ENCODE measurements at regions not wholly inside any gene's neighbourhood (a gene's known extent, or its start where the extent isn't known, plus 50 kb on each side); places are given as distances from the start of the nearest gene placed in this dataset.
"Not testable (repeated sequence)": the region's sequence is repeated elsewhere in the genome, so short reads cannot be mapped to it uniquely, and the experiment has no call there.

DNA sequence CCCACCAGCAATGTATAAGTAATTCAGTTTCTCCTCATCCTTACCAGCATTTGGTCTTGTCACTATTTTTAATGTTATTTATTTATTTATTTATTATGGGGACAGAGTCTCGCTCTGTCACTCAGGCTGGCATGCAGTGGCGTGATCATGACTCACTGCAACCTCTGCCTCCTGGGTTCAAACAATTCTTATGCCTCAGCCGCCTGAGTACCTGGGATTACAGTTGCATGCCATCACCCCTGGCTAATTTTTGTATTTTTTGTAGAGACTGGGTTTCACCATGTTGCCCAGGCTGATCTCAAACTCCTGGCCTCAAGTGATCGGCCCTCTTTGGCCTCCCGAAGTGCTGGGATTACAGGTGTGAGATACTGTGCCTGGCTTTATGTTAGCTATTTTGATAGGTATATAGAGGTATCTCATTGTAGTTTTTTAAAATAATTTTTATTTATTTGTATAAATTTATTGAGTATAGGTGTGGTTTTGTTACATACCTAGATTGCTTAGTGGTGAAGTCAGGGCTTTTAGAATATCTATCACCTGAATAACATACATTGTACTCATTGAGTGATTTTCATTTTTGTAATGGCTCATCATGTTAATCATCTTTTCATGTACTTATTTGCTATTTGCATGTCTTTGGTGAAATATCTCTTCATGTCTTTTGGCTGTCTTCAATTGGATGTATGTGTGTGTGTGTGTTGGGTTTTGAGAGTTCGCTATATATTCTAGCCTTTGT is 53.3 kb downstream of the TANC2 start:
- DNase-seq: no peak

DNA sequence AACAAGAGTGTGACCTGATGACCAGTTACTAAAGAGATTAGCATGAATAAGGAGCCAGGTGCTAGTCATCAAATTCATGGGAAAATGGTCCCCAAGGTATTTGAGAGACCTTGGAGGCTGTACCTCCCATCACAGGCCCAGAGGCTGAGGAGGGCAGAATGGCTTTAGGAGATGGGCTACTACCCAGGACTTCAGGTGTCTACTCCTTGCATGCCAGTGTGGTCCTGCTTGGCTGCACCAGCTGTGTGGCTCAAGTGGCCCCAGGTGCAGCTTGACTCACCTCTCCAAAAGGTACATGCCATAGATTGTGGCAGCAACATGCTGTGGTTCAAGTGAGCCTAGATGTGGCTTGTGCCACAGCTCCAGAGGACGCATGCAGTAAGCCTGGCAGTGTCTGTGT is 56.5 kb downstream of the TANC2 start:
- no peak for DNase-seq

DNA sequence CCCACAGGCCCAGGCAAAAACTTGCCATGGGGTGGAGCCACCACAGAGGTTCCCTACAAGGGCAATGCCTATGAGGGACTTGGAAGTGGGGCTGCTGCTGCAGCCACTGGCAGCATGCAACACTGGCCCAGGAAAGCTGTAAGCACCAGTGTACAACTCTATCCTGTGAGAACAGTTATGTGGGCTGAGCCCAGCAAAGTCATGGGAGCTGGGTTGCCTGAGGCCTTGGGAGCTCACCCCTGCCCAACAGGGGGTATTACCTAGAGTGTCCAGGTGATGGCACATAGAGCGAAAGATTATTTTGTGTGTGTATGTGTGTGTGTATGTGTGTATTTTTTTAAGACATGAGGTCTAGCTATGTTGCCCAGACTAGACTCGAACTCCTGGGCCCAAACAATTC is 57.0 kb downstream of the TANC2 start:
- no peak for DNase-seq

DNA sequence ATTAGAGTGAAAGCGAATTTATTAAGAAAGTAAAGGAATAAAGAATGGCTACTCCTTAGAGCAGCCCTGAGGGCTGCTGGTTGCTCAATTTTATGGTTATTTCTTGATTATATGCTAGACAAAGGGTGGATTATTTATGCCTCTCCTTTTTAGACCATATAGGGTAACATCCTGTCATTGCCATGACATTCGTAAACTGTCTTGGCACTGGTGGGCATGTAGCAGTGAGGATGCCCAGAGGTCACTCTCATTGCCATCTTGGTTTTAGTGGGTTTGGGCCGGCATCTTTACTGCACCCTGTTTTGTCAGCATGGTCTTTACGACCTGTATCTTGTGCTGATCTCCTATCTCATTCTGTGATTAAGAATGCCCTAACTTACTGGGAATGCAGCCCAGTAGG is 58.2 kb downstream of the TANC2 start:
- no peak for DNase-seq

DNA sequence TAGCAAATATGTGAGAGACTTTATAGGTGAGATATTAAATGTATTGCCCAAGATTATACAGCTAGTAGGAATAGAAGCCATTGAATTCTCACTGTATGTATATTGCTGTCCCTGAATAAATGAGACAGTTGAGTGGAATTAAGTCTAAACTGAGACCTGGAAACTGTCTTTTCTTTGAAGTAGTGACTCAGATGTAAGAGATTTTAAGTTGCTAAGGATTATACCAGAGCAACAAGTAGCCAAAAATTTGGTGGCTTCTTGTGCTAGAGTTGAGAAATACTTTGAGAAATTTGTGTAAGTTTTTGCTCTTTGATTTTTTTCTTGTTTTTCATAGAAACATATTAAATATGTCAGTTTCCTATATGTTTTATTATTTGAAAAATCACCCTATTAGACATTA is 58.7 kb downstream of the TANC2 start:
- no peak for DNase-seq

DNA sequence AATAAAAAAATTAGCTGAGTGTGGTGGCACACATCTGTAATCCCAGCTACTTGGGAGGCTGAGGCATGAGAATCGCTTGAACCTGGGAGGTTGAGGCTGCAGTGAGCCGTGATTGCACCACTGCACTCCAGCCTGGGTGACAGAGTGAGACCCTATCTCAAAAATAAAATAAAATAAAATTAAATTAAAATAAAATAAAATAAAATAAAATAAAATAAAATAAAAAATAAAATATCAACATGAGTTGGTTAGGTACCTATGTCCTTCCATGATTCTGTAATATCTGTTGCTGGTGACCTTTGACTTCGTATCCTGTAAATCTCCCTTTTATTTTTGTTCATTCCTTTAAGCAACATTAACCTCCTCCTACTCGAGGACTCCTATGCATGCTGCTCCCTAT is 59.6 kb downstream of the TANC2 start:
- DNase-seq: not testable (repeated sequence)

DNA sequence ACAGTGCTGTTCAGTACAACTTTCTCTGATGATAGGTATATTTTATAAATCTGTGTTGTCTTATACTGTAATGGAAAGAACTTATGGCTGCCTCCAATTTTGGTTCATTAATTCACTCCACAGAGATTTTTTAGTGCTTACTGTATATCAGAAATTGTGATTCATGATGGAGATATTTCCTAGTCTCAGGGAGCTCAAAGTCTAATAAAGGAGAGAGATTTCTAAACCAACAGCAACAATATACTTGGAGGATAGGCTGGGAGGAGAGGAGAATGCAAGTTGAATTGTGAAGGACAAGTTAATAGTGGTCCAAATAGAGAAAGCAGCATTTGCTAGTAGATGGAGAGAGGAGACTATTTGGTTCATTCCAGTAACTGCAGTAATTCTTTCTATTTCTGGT is 63.5 kb downstream of the TANC2 start:
- DNase-seq: no peak

DNA sequence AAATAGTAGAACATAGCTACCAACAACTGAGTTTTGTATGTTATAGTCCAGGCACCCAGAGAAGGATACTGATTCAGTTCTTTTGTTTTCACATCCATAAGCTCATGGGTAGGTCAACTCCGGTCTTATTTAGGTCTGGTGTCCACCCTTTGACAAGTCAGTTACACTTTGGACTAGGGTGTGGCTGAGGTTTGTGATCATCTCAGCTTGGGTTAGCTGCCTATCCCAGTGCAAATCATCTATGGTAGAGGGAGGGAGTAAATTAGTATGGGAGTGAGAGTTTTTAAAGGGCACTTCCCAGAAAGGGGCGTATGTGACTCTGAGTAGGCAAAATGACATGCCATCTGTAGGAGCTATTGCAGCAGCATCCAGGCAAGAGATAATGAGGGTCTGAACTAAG is 66.1 kb downstream of the TANC2 start:
- no peak for DNase-seq

DNA sequence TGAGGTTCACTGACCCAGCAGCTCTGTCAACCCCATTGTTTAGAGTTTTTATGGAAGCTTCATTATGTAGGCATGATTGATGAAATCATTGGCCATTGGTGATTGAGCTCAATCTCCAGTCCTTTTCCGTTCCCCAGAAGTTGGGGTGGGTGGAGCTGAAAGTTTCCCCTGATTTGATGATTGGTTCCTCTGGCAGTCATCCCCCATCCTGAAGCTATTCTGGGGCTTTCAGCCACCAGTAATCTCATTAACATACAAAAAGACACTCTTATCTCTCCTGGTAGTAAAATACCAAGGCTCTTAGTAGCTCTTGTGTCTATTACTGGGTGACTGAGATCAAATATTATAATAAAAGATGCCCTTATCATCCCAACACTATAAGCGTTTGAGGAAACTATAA is 67.1 kb downstream of the TANC2 start:
- DNase-seq: no peak

DNA sequence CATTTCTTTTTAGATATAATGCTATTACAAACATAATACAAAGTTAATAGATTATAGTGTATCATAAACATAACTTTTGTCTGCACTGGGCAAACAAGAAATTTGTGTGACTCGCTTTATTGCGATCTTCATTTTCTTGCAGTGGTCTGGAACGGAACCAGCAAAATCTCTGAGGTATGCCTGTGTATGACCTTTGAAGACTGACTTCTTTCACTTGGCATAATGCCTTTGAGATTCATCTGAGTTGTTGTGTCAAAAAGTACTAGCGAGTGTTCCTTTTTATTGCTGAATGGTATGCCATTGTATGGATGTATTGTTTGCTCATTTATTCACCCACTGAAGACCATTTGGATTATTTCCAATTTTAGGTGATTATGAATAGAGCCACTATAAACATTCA is 69.2 kb downstream of the TANC2 start:
- no peak for DNase-seq

DNA sequence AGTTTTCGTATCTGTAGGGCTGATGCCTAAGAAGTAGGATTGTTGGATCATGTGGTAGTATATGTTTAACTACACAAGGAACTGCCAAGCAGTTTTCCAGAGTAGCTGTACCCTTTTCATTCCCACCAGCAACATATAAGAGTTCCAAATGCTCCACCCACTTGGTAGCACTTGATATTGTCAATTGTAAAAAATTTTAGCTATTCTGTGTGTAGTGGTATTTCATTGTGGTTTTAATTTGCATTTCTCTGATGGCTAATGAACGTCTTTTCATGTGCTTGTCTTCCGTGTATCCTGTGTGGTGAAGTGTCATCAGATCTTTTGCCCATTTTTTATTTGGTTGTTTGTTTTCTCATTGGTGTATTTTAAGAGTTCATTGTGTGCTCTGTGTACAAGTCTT is 69.7 kb downstream of the TANC2 start:
- no peak for DNase-seq

DNA sequence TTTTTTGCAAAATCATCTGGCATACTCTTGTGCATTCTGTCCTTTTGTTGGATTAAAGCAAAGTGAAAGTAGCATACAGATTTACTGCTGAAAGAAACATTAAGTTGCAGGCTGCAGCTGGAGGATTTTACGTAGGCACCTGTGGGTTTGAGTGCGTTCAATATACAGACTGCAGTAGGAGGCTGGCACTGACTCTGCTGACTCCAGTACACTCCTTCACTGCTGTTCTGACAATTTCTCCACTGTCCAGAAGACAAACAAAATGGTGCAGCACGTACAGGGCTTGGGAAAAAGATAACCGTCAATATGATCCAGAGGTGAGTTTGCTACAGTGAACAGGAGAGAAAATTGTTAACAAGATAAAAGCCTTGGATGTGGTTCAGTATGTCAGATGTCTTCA is 73.3 kb downstream of the TANC2 start:
- no peak for DNase-seq

DNA sequence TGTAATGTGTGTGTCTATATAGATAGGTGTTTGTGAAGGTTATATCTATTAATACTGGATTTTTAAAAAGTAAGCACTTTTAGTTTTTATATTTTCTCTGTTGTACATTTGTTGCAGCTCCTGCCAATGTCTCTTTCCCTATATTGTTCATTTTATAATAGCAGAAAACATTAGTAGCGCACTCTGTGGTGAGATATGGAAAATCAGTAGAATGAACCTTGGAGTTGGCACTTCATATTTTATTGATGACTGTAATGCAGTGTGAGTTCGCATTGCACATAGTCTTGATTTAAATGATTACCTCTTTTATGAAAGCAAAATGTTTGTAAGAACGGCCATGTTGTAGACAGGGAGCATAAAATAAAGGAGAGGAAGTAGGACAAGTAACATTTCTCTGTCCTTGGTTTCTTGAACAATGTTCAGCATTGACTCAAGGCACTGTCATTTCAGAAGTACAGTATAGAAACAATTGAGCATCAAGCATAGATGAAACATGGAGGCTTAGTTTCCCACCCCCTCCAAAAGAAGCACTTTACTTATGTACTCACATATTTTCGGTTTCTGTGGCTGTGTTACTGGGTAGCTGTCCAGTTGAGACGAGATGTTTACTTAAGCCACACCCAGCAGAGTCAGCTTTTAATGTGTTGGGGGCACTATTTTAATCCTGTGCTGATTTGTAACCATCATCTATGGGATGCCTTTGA is 74.0 kb downstream of the TANC2 start:
- no peak for DNase-seq

DNA sequence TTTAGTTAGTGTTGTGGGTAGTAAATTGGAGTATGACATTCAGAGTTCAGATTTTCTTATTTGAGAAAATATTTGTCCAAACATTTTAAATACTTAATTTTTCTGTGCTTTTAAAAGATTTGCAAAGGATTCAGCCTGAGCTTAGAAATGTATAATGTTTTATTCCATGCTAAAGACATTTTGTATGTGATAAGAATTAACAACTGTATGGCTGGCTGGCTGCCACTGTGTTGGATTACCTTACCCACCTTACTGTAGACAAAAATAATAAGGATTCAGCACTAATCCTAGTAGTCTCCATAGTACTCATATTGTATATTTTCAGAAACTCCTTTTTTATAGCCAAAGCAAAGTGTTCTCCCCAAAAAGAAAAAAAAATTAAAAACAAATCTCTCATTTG is 74.8 kb downstream of the TANC2 start:
- DNase-seq: no peak

DNA sequence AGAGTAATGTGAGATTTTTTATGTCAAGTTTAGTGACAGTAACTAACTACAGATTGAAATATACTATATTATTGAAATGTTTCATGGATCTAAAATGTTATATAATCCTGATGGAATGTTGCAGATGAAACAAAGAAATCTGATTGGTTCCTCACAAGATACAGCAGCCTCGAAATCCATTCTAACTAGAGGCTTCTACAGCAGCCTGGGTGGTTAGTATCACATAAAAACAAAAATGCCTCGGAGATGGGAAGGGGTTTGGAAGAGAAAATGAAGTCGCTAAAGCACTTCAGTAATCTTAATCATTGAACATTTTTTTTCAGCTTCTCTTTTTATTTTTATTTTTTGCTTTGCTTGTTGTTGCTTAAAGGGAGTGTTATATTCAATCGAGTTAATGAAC is 75.2 kb downstream of the TANC2 start:
- no peak for DNase-seq

DNA sequence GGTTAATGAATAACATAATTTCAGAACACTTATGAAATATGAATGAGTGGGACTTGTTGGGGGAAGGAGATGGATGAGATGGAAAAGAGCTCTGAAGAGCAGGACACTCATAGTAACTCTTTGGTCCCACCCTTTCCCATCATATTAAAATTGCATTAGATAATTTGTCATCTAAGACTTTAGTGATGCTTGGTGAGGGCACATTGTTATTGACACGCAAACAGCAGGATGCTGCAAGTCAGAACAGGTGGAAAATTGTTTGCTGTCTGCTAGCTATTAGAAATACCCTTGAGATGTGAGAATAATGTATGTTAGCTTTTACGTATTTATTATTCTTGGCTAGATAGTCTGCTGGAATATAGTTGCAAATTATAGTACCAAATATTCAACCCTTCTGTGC is 75.7 kb downstream of the TANC2 start:
- DNase-seq: peak; percentile 78

DNA sequence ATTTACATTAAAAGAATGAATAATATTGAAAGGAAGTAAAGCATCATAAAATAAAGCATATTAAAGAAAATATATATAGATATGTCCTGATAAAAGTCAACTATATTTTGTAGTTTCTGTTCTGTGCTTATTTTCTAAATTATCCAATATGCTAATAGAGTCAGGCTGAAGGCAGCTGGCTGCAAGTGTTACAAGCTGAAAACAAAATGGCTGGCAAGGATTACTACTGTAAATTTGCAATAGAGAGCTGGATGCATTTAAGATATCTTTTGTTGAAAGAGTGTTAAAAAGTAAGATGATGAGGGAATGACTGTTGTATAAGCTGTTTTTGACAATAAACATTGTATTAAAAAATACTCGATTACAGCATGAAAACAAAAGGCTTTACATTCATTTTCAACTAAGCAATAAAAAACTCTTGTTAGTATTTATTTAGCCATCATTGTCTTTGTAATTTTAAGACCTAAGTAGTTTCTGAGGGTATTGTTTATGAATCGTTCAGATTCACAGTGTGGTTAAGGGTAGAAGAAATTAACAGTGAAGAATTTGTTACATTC is 76.3 kb downstream of the TANC2 start:
- no peak for DNase-seq

DNA sequence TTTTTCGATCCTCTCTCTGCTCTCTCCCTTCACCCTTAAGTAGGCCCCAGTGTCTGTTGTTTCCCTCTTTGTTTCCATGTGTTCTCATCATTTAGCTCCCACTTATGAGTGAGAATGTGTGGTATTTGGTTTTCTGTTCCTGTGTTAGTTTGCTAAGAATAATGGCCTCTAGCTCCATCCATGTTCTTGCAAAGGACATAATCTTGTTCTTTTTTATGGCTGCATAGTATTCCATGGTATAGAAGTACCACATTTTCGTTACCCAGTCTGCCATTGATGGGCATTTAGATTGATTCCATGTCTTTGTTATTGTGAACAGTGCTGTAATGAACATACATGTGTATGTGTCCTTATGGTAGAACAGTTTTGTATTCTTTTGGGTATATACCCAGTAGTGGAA is 91.5 kb downstream of the TANC2 start:
- DNase-seq: not testable (repeated sequence)

DNA sequence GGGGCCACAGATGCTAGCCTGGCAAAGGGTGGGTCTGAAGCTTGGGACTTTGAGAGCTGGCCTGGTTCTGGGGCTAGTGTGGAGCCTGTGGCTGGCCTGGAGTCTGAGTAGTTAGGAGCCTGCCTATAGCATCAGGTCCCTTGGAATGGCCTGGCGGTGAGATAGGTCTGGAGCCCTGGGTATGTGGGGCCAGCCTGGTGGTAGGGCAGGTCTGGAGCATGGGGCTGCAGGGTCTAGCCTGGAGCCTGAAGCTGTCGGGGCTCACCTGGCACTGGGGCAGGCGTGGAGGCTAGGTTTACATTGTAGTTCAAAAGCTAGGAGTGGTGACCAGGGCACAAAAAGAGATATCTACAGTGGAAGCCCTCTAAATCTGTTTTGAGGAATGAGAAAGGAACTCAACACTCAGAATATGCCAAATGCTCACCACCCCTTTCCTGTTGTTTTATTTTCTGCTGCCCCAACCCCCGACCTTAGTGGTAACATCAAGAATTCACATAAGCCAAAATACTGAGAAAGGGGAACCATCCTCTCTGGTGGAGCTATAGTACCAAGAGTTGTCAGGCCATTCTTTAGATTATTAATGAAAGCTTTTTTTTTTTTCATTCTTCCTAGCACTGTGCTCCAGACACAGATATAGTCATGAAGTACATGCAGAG is 100.3 kb downstream of the TANC2 start:
- DNase-seq: no peak

DNA sequence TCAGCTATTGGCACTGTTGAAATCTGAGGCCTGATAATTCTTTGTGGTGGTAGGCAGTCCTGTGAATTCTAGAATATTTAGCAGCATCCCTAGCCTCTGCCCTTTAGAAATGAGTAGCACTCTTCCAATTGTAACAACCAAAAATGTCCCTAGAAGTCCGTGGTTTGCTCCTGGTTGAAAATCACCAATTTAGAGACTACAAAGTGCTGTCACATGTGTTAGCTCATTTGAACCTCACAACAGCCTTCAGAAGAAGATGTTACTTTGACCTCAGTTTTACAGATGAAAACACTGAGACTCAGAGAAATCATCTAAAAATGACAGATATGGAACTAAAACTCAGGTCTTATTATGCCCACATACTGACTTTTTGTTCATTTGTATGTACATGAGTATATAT is 103.2 kb downstream of the TANC2 start:
- no peak for DNase-seq

DNA sequence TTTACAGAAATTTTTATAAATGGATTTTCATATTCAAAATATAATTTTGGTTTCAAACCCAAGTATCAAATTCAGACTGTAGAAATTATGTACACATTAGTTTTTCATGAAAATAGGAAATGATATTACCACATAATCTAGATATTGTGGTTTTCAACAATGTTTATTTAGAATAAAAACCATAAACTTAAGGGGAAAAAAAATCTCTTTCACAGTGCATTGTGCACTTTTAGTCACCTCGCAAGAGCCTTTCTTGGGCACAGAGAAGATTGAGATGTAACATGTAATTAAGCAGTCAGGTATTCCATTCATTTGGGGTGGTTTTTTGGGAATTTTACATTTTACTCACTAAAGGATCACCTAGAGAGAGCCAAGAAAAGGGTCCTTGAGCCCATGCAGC is 104.0 kb downstream of the TANC2 start:
- DNase-seq: no peak

DNA sequence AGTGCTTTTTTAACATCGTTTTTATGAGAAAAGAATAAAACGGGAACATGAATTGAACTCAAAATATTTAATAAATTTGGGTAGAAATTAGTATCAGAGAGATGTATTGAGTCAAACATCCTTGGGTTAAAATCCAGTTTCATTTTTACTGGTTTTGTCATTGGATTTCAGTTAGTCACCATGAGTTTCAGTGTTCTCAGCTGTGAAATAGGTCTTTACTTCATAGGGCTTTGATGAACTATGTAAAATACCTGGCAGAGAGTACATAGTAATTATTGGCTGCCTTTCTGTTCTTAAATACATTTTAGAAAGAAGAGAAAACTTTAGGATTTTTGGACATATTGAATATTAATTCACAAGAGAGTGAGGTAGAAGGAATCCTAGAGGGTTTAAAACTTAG is 105.8 kb downstream of the TANC2 start:
- no peak for DNase-seq

DNA sequence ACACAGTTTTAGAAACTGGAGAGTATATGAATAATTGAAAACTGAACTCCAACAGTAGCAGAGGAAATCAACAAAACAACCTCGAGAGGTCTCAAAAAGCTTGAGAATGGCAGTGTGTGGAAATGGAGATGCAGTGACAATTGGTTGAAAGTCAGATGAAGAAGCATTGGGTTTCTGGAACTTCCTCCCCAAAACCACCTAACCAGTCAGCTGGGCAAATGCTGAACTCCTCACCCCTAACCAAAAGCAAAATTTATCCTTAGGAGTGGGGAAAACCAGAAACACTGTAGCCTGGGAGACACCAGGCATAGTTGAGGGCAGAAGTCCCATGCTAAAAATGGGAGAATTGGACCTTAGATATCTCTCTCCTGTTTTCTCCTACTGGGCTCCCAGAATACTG is 109.9 kb downstream of the TANC2 start:
- DNase-seq: no peak

DNA sequence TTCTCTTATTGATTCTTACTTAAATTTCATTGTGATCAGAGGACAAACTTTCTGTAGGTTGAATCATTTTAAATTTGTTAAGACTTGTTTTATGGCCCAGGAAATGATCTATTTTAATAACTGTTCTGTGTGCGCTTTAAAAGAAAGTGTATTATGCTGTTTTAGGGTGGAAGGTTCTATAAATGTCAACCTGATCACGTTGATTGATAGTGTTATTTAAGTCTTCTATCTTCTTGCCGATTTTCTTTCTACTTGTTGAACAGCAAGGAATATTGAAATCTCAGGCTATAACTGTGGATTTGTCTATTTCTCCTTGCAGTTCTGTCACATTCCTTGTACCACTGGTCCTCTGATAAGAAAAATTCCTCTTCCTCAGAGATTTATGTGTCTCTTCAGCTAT is 112.7 kb downstream of the TANC2 start:
- DNase-seq: no peak
